SKM-1 (cell line): ENCODE measurements at regions not wholly inside any gene's neighbourhood (a gene's known extent, or its start where the extent isn't known, plus 50 kb on each side); places are given as distances from the start of the nearest gene placed in this dataset.

ENCODE experiments used
- DNase-seq: peaks from one replicate; lab custom pipeline; 2025; ENCODE audit not compliant: unreplicated experiment; lab: John Stamatoyannopoulos, UW

- DNase-seq, result no peak
Measured at GRCh38 chr6:22880686-22881433, 311.5 kb downstream of the HDGFL1 start.

GRCh38 chr6:22882581-22882980, 313.2 kb downstream of the HDGFL1 start:
- DNase-seq, result no peak

GRCh38 chr6:22883061-22883717, 313.8 kb downstream of the HDGFL1 start:
- DNase-seq, result no peak

- DNase-seq, result no peak
Measured at GRCh38 chr6:22884456-22884855, 315.1 kb downstream of the HDGFL1 start.

- DNase-seq, result no peak
Measured at GRCh38 chr6:22886650-22887581, 317.6 kb downstream of the HDGFL1 start.

GRCh38 chr6:22888163-22888752, 318.9 kb downstream of the HDGFL1 start:
- DNase-seq, result no peak

- DNase-seq, result no peak
Measured at GRCh38 chr6:22891934-22892333, 322.6 kb downstream of the HDGFL1 start.

GRCh38 chr6:22892452-22892851, 323.1 kb downstream of the HDGFL1 start:
- DNase-seq, result no peak

GRCh38 chr6:22896696-22897095, 327.3 kb downstream of the HDGFL1 start:
- no peak for DNase-seq

GRCh38 chr6:22899426-22899825, 330.1 kb downstream of the HDGFL1 start:
- DNase-seq, result no peak

GRCh38 chr6:22903826-22904225, 334.5 kb downstream of the HDGFL1 start:
- no peak for DNase-seq

GRCh38 chr6:22904431-22904830, 335.1 kb downstream of the HDGFL1 start:
- DNase-seq, result no peak

GRCh38 chr6:22906091-22906549, 336.8 kb downstream of the HDGFL1 start:
- no peak for DNase-seq

GRCh38 chr6:22907085-22907484, 337.7 kb downstream of the HDGFL1 start:
- no peak for DNase-seq

GRCh38 chr6:22910370-22910769, 341.0 kb downstream of the HDGFL1 start:
- no peak for DNase-seq

- no peak for DNase-seq
Measured at GRCh38 chr6:22913612-22914011, 344.2 kb downstream of the HDGFL1 start.

GRCh38 chr6:22917344-22917743, 348.0 kb downstream of the HDGFL1 start:
- no peak for DNase-seq

GRCh38 chr6:22921828-22922227, 352.5 kb downstream of the HDGFL1 start:
- DNase-seq, result no peak

GRCh38 chr6:22925304-22925835, 356.0 kb downstream of the HDGFL1 start:
- DNase-seq, result no peak

- no peak for DNase-seq
Measured at GRCh38 chr6:22925920-22926789, 356.8 kb downstream of the HDGFL1 start.
